A673 (cell line): ENCODE measurements at regions not wholly inside any gene's neighbourhood (a gene's known extent, or its start where the extent isn't known, plus 50 kb on each side); places are given as distances from the start of the nearest gene placed in this dataset.

ENCODE experiments used
- BruUV-seq: library from RNA; stranded (reverse); fragments of 400-500 nt; replicated peaks from 2 replicates; lab custom pipeline; 2021; lab: Mats Ljungman, UMichigan
- CTCF ChIA-PET: fragments of 300-600 bp; sonication (Branson Sonifier 250); formaldehyde crosslinking; loops from one replicate; lab custom pipeline; 2022; ENCODE audit warnings: antibody characterized with exemption; lab: Charles Lee
- POLR2A ChIA-PET: fragments of 300-600 bp; sonication (Branson Sonifier 250); formaldehyde crosslinking; loops from one replicate; lab custom pipeline; 2022; ENCODE audit warnings: antibody characterized with exemption; ENCODE audit not compliant: low non-redundant PET; lab: Charles Lee
- DNase-seq: peaks from one replicate; pipeline ENCODE4 v3.0.0-alpha.2; 2015; ENCODE audit warnings: low spot score
- H3K27ac ChIP-seq: fragments of 200-600 bp; sonication (generic); 2 replicates; pipeline ENCODE4 v1.5.1; 2016; ENCODE audit warnings: mixed run types, low read depth, mild to moderate bottlenecking, mixed read lengths, antibody characterized with exemption, low read length; ENCODE audit not compliant: poor library complexity, severe bottlenecking
- H3K27me3 ChIP-seq: fragments of 200-600 bp; sonication (generic); replicated peaks from 2 replicates; pipeline ENCODE4 v1.6.1; 2017; ENCODE audit warnings: mixed run types, low read depth, mild to moderate bottlenecking, mixed read lengths, antibody characterized with exemption, low read length; ENCODE audit not compliant: insufficient read depth, poor library complexity
- H3K36me3 ChIP-seq: fragments of 200-600 bp; sonication (generic); 2 replicates; pipeline ENCODE4 v1.6.1; 2016; ENCODE audit warnings: mixed run types, mild to moderate bottlenecking, mixed read lengths, antibody characterized with exemption, low read length; ENCODE audit not compliant: insufficient read depth, poor library complexity, severe bottlenecking
- H3K4me1 ChIP-seq: fragments of 200-600 bp; sonication (generic); 2 replicates; pipeline ENCODE4 v1.6.1; 2017; ENCODE audit warnings: mixed run types, mild to moderate bottlenecking, mixed read lengths, antibody characterized with exemption, low read length; ENCODE audit not compliant: insufficient read depth, poor library complexity, severe bottlenecking
- H3K4me3 ChIP-seq: fragments of 200-600 bp; sonication (generic); 2 replicates; pipeline ENCODE4 v1.5.1; 2016; ENCODE audit warnings: low read depth, mixed run types, mild to moderate bottlenecking, mixed read lengths, low read length; ENCODE audit not compliant: poor library complexity, severe bottlenecking
- H3K9me3 ChIP-seq: fragments of 200-600 bp; sonication (generic); 2 replicates; pipeline ENCODE4 v1.6.1; 2016; ENCODE audit warnings: mixed run types, low read depth, mild to moderate bottlenecking, mixed read lengths, antibody characterized with exemption, low read length; ENCODE audit not compliant: poor library complexity, severe bottlenecking
- EZH2 ChIP-seq: fragments of 200-600 bp; sonication (generic); IDR thresholded peaks from 2 replicates; pipeline ENCODE4 v1.6.1; 2017; ENCODE audit warnings: borderline replicate concordance, low read depth, mild to moderate bottlenecking, mixed read lengths, antibody characterized with exemption, low read length; ENCODE audit not compliant: poor library complexity, severe bottlenecking
- intact Hi-C: fragments of 100-400 bp; cut with micrococcal nuclease; formaldehyde crosslinking; loops from one replicate; pipeline ENCODE4 v1.10.0; 2022; ENCODE audit not compliant: unreplicated experiment
- TF ChIP-seq, protein P1 (sequence below): fragments of 300-800, 200-600 bp; sonication (generic); conservative IDR thresholded peaks from 2 replicates; pipeline ENCODE4 v1.5.1; 2017; ENCODE audit warnings: low read depth, mild to moderate bottlenecking, antibody characterized with exemption, low read length, moderate library complexity, mixed read lengths

DNA sequence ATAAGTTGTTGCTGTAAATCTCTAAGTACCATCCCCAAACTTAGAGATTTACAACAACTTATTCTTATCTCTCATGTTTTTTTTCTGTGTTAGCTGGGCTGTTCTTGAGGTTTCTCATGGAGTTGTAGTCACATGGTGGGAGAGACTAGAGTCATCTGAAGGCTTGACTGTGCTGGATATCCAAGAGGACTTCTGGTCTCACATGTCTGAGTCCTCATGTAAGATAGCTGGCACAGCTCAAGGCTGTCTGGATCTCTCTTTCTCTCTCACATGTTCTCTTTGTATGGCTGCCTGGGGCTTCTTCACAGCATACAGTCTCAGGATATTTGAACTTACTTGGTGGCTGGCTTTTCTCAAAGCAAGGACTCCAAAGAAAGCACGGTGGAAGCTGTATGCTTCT is 63.8 kb downstream of the DACT1 start:
- no peaks in the 10 kb centered on the region for H3K36me3 ChIP-seq
- TF ChIP-seq, protein P1, sequence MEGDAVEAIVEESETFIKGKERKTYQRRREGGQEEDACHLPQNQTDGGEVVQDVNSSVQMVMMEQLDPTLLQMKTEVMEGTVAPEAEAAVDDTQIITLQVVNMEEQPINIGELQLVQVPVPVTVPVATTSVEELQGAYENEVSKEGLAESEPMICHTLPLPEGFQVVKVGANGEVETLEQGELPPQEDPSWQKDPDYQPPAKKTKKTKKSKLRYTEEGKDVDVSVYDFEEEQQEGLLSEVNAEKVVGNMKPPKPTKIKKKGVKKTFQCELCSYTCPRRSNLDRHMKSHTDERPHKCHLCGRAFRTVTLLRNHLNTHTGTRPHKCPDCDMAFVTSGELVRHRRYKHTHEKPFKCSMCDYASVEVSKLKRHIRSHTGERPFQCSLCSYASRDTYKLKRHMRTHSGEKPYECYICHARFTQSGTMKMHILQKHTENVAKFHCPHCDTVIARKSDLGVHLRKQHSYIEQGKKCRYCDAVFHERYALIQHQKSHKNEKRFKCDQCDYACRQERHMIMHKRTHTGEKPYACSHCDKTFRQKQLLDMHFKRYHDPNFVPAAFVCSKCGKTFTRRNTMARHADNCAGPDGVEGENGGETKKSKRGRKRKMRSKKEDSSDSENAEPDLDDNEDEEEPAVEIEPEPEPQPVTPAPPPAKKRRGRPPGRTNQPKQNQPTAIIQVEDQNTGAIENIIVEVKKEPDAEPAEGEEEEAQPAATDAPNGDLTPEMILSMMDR: no peak
- H3K27ac ChIP-seq: no peak overlapping the region
- ChIA-PET CTCF (no interaction called here), POLR2A (interaction anchor here (0.6 kb wide), 1 partner anchor 31 kb away, joined by 8 read pairs; no protein-coding TSS in a partner anchor)
- no peak overlapping the region for H3K4me3 ChIP-seq
- no peak for DNase-seq
- H3K9me3 ChIP-seq: no peaks in the 10 kb centered on the region
- no peaks in the 10 kb centered on the region for H3K27me3 ChIP-seq
- no TSS peak for BruUV-seq
- intact Hi-C loops: no loop called here
- H3K4me1 ChIP-seq: no peaks in the 10 kb centered on the region

DNA sequence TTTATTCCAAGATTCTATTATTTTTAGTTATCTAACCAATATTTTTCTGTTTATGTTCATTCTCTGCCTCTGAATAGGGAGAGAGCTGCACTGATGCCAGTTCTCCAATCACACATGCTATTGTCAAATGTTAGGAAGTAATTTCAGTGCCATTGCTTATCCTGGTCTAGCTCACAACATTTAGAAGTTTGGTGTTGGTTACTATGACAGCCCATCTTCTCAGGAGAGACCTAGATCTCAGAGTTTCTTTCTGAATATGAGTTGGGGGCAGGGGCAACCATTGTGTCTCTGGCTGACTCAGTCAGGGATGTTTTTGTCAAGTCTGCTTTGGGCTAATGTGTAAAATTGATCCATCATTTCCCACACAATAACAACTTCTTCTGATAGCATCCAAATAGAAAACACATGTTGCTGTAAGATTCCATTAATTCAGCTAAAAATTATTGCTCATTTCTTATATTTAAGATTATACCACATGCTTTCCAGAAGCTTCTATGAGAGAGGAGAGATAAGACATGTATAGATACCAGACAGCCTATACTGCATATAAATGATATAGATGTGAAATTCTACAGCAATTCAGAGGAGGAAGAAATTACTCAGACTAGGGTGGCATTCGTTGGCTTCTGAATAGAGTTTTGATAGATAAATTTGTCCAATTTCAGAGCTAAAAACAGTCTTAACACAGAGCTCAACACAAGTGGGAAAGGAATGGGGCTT is 64.8 kb downstream of the DACT1 start:
- no peaks in the 10 kb centered on the region for H3K4me1 ChIP-seq
- no TSS peak for BruUV-seq

DNA sequence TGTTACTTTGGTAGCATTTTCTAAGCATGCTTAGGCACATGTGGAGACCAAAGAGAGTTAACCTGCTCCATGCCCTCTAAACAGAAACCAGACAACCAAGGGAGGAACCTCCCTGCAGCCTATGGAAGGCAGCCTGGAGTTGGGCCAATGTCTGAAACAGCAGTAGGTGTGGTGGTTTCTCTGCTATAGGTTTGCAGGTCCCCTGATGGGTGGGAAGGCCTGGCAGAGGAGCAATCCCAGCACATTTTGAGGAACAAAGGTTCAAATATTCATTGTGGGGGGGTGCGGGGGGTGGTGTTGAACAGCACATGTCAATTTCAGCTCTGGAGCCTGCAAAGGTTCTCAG is 65.4 kb downstream of the DACT1 start:
- ChIA-PET POLR2A (no interaction called here), CTCF (no interaction called here)
- no TSS peak for BruUV-seq
- TF ChIP-seq, protein P1: no peak
- no peak for TF ChIP-seq EZH2
- Histone ChIP-seq H3K27me3 (no peaks in the 10 kb centered on the region), H3K27ac (no peak overlapping the region), H3K4me1 (no peaks in the 10 kb centered on the region), H3K9me3 (no peaks in the 10 kb centered on the region), H3K4me3 (no peak overlapping the region), H3K36me3 (no peaks in the 10 kb centered on the region)
- DNase-seq: no peak
- intact Hi-C loops: no loop called here

More for the DNA sequence above, 64.8 kb downstream of the DACT1 start:
- H3K4me3 ChIP-seq: no peak overlapping the region
- no peaks in the 10 kb centered on the region for H3K9me3 ChIP-seq
- H3K27me3 ChIP-seq: no peaks in the 10 kb centered on the region
- ChIA-PET POLR2A (no interaction called here), CTCF (no interaction called here)
- H3K36me3 ChIP-seq: no peaks in the 10 kb centered on the region
- TF ChIP-seq, protein P1: no peak
- no peak for TF ChIP-seq EZH2
- H3K27ac ChIP-seq: no peak overlapping the region
- no peak for DNase-seq
- intact Hi-C loops: no loop called here
